GM19324 (cell line): ENCODE measurements at regions not wholly inside any gene's neighbourhood (a gene's known extent, or its start where the extent isn't known, plus 50 kb on each side); places are given as distances from the start of the nearest gene placed in this dataset.
"Not testable (repeated sequence)": the region's sequence is repeated elsewhere in the genome, so short reads cannot be mapped to it uniquely, and the experiment has no call there.

ENCODE experiments used
- ATAC-seq: cut with Tn5 transposase; IDR thresholded peaks from one replicate; pipeline ENCODE4 v1.9.1; 2021; ENCODE audit warnings: mild to moderate bottlenecking, moderate library complexity; ENCODE audit not compliant: unreplicated experiment, low FRiP score

DNA sequence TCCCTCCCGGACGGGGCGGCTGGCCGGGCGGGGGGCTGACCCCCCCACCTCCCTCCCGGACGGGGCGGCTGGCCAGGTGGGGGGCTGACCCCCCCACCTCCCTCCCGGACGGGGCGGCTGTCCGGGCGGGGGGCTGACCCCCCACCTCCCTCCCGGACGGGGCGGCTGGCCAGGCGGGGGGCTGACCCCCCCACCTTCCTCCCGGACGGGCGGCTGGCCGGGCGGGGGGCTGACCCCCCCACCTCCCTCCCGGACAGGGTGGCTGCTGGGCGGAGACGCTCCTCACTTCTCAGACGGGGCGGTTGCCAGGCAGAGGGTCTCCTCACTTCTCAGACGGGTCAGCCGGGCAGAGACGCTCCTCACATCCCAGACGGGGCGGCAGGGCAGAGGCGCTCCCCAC, 168.5 kb upstream of the SPRED2 start:
- not testable (repeated sequence) for ATAC-seq

DNA sequence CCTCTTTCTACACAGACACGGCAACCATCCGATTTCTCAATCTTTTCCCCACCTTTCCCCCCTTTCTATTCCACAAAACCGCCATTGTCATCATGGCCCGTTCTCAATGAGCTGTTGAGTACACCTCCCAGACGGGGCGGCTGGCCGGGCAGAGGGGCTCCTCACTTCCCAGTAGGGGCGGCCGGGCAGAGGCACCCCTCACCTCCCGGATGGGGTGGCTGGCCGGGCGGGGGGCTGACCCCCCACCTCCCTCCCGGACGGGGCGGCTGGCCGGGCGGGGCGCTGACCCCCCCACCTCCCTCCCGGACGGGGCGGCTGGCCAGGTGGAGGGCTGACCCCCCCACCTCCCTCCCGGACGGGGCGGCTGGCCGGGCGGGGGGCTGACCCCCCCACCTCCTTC, 168.0 kb upstream of the SPRED2 start:
- ATAC-seq: not testable (repeated sequence)

DNA sequence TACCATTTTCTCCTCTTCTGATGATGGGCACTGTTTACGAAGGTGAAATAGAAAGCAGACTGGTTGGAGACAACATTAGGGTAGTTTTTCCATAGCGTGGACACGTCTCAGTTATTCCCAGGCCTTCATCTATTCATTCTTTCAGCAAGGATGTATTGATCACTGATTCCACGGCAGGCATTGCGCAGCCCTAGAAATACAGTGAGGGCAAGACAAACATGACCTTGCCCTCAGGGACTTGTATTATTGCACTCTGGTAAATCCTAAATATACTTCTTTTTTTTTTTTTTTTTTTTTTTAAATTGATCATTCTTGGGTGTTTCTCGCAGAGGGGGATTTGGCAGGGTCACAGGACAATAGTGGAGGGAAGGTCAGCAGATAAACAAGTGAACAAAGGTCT, 167.3 kb upstream of the SPRED2 start:
- ATAC-seq: no peak

DNA sequence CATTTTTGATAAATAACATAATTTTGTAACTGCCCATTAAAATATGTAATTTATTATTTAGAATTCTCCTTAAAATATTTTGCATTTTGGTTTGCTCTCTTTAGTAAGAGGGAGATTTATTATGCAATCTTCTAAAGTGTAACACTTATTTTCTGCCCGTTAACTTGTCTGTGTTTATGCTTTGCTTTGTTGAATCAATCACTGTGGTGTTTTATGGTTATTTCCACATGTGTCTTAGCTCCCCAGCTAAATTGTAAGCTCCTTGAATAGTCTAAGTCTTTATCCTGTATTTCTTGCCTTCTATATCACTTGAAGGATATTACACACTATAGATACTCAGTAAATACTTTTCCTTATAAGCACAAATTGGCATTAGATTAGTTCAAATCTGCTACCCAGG, 166.6 kb upstream of the SPRED2 start:
- no peak for ATAC-seq

DNA sequence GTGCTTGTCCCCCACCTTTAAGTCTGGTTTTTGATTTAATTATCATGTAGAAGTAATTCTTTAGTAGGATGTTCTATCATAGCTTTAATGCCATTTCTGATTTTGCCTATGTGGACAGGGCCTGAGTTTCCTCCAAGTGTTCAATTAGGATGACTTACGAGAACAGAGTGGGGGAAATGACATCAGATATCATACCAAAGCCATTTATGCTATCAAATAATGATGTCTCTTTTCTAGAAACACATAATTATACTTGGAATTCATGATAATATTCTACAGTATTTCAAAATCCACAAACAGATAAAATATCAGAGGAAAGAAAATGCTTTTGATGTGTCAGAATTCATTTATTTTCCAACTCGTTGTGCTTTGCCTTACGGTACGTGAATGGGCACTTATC, 165.9 kb upstream of the SPRED2 start:
- ATAC-seq: no peak

DNA sequence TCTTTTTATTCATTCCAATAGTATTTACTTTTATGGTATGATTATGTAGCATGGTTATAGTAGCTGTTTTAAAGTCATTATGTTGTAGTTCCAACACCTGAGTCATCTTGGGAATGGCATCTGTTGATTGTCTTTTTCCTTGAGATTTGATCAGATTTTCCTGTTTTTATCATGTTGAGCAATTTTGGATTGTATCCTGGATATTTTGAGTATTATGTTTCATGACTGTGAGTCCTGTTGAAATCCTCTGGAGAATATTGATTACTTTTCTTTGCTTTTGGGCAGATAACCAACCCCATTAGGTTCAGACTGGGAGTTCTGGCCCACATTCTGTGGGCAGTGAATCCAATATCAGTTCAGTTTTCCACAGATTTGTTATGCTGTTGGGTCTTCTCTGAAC, 163.2 kb upstream of the SPRED2 start:
- no peak for ATAC-seq

DNA sequence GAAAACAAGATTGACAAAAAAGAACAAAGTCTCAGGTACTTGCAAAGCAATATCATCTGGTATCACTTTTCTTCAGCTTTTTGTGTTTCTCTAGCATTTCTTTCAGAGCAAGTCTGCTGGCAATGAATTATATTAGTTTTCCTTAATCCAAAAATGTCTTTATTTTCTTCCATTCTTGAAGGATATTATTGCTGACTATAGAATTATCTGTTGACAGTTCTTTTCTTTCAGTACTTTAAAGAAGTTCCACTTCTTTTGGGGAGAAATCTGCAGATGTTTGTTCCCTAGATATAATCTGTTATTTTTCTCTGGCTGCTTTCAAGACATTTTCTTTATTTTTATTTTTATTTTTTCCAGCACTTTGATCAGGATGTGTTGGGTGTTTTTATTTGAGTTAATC, 161.8 kb upstream of the SPRED2 start:
- ATAC-seq: no peak

DNA sequence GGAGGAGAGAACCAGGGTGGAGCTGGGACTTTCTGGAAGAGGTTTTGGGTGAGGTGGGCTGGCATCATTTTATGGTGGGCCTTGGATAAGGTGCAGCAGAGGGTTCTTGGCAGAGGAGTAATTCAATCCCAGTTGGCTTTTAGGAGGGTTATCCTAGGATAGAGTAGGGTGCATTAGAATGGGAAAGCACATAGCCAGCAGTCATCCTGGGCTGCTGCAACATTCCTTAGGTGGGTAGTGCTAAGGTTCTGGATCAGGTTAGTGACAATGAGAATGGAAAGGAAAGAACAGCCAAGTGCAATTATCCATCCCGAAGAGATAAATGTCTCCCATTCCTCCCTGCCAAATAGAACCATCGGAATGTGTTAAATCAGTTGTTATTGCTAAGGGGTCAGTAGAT, 157.3 kb upstream of the SPRED2 start:
- ATAC-seq: no peak

DNA sequence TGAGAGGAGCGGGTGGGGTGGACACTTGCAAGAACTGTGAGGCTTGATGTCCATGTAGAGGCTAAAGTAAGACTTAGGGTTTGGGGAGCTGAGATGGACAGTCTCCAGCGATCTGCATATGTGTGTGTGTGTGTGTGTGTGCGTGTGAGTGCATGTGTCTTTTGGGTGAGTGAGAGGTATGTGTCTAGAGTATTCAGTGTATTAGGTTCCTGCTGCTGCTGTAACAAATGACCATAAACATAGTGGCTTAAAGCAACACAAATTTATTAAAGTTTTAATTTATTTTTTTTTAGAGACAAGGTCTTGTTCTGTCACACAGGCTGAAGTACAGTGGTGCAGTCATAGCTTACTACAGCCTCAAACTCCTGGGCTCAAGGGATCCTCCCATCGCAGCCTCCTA, 155.4 kb upstream of the SPRED2 start:
- ATAC-seq: no peak

DNA sequence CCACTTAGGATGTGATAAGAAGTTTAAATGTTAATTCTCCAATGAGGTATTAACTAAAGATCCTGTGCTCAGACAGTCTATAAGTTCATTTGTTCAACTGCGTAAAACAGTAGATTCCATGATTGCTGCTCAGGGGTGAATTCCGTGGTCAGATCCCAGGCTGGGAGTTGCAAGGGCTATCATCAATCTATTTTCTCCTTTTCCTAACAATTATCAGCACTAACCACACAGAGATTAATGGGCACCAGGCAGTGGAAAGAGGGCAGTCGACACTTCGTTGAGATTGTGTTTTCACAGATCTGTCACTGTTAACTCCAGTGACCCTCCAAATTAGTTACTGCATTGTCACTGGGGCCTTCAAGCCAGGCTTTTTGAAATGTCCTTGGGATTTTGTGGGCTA, 154.1 kb upstream of the SPRED2 start:
- no peak for ATAC-seq

DNA sequence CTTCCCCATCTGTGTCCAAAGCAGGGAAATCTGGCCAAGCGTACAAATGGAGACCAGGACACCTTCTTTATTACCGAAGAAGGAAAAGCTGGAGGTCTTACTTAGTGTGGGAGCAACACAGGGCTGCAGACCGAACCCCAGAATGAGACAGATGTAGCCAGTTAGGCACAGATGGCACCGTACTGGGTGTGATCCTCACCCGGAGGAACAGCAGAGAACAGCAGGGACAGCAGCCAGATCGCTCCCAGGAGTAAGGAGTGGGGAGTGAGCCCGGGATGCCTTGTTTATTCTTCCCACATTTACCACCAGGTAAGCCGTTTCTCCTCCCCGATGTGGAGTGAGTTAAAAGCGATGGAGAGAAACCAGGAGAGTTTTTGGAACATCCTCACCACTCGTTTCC, 150.7 kb upstream of the SPRED2 start:
- no peak for ATAC-seq

DNA sequence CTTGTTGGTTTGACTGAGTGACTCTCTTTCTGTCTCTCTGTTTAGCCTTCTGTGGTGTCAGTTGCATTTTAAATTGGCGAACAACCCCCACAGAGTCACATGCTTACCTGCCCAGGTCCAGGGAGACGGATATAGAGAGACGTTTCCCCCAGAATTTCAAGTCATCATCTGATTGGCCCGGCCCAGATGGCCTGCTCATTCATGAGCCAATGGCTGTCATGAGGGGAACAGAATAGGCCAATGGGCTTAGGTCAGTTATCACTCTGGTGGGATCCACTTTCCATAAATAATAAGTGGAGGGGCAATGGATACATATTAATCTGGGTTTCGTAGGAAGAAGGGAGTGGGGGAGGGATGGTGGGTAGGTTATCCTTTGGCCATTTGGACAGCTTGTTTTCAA, 150.0 kb upstream of the SPRED2 start:
- no peak for ATAC-seq

DNA sequence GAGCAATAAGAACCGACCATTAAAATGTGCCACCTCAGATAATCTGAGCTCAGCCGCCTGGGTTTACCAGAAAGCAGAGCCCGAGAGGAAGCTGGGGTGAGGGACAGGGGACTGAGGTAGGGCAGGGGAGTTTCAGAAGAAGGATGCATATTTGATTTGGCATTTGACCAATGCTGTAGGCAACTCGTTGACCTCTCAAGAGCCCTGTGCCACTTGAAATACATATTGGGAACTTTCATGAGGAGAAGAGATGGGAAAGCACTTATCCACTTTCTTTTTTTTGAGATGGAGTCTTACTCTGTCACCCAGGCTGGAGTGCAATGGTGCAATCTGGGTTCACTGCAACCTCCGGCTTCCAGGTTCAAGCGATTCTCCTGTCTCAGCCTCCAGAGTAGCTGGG, 148.4 kb upstream of the SPRED2 start:
- no peak for ATAC-seq

DNA sequence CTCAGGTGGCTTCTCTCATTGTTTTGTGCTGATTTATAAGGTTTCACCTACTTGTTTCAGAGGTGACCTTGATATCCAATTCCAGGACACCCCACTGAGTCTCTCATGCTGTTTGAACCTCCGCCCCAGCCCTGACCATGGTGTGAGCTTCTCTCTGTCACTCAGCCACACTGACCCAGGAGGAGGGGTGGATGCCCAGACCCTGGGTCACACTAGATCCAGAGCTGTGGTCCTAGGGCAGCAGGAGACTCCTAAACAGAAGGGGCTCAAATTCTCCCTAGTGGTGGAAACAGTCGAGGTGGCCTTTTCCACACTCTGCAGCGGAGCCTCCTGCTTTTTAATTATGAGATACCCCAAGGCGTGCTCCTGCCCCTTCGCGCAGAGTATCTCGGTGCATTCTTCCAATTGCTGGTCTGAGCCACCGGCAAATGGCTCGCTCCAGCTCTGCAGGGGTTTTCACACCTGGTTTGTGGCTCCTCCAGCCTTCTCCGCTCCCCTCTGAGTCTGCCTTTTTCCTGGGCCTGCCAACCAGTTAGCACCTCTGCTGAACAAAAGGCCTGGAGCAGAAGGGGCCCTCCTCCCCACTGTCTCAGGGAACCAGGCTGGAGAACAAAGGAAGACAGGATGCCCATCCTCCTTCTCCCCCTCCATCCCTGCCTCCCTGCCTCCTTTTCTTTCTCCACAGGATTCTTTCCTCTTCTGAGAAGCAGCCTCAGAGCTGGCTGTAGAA, 147.3 kb upstream of the SPRED2 start:
- no peak for ATAC-seq

DNA sequence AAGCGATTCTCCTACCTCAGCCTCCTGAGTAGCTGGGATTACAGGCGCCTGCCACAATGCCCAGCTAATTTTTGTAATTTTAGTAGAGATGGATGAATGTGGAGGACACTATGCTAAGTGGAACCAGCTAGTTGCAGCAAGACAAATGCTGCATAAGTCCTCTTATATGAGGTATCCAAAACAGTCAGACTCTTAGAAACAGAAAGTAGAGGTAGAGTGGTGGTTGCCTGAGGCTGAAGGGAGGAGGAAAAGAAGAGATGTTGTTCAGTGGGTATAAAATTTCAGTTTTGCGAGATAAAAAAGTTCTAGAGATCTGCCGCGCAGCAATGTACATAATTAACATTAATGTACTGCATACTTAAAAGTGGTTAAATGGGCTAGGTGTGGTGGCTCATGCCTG, 145.3 kb upstream of the SPRED2 start:
- ATAC-seq: no peak

DNA sequence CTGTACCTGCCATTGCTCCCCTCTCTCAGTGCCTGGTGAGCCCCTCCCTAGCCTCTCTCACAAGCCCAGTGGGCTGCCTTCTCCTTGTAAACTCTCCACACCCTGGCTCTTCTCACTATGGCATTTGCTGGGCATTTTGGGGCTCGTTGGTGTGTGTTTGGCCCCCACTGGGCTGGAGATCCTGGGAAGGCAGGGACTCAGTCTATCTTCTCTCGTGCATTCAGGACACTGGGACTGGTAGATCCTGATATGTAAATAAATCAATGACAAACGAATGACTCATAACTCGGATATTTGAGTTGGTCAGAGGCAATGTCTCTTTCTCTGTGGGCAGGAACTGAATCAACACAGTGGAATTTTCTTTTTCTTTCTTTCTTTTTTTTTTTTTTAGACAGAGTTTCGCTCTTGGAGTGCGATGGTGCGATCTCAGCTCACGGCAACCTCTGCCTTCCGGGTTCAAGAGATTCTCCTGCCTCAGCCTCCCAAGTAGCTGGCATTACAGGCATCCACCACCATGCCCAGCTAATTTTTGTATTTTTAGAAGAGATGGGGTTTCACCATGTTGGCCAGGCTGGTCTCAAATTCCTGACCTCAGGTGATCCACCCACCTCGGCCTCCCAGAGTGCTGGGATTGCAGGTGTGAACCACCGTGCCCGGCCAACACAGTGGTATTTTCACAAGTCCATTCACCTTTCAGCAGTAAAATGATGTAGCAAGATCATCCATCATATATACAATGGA, 144.6 kb upstream of the SPRED2 start:
- no peak for ATAC-seq

DNA sequence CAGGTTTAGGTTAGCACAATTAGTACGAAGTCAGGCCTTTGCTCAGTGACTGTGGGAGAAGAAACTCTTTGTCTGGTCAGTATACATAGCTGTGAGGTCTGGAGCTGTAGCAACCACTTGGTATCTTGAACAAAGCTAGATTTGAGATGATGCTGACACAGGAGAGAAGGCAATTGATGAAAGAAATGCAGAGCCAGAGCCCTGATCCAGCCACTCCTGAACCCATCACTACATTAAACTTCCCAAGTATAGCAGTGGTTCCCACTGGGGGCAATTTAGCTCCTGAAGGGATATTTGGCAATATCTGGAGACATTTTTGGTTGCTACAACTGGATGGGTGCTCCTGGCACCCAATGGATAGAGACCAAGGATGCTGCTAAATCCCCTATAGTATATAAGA, 143.9 kb upstream of the SPRED2 start:
- no peak for ATAC-seq

DNA sequence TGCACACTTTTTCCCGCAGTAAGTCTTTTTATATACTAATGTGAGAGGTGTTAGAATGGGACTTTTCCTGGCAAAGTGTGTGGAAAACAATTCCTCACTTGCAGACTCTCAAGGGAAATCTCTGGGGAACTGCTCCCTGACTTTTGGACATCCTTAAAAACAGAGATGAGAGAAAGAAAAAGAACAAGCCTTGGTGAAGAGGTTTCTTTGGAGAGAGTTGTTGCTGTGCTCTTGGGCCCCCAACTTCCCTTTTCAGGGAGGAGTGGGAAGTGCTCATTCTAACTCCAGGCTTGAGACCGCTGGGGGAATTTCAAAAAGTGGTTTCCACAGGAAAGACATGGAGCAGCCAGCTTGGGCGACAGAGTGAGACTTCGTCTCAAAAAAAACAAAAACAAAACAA, 142.6 kb upstream of the SPRED2 start:
- ATAC-seq: no peak

DNA sequence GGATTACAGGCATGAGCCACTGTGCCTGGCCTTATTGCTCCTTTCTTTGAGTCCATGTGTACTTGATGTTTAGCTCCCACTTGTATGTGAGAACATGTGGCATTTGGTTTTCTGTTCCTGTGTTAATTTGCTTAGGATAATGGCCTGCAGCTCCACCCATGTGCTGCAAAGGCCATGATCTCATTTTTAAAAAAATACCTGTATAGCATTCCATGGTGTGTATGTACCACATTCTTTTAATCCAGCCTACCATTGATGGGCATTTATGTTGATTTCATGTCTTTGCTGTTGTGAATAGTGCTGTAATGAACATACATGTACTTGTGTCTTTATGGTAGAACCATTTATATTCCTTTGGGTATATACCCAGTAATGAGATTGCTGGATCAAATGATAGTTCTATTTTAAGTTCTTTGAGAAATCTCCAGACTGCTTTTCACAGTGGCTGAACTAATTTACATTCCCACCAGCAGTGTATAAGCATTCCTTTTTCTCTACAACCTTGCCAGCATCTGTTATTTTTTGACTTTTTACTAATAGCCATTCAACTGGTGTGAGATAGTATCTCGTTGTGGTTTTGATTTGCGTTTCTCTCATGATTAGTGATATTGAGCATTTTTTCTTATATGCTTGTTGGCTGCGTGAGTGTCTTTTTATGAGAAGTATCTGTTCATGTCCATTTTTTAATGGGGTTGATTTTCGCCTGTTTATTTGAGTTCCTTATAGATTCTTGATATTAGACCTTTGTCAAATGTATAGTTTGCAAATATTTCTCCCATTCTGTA, 136.4 kb upstream of the SPRED2 start:
- ATAC-seq: not testable (repeated sequence)

DNA sequence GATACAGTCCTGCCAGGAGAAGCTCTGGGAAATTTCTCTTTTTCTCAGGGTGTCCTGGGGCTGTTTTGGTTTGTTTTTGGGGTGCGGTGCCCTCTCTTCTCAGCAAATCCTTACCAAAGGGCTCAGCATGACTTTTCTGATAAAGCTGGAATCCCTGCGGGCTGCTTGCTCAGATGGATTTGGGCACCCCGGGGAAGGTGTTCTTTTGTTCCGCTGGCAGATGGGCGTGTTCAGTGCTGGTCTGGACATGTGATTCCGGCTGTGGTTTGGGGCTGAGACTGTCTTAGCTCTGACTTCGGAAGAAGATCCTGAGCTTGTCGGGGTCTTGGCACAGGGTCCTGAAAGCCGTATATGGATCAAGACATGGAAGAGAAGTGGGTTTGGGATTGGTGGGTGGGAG, 134.2 kb upstream of the SPRED2 start:
- no peak for ATAC-seq

DNA sequence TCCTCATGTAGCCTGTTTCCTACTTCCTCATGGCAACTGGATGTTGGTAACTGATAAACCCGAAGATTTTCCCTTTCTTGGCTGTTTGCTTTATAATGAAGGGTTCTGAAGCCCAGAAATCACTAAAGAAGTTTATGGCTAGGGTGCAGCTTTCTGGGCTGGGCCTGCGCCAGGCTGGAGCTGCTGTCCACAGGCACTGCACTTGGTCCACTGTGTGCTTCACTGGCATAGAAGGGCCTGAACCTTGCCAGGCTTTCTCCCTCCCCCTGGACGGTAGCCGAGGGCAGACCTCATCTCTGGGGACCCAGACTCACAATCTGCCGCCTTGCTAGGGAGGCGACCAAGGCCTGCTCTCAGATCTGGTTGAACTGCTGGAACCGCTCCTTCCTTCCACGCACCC, 133.3 kb upstream of the SPRED2 start:
- no peak for ATAC-seq

DNA sequence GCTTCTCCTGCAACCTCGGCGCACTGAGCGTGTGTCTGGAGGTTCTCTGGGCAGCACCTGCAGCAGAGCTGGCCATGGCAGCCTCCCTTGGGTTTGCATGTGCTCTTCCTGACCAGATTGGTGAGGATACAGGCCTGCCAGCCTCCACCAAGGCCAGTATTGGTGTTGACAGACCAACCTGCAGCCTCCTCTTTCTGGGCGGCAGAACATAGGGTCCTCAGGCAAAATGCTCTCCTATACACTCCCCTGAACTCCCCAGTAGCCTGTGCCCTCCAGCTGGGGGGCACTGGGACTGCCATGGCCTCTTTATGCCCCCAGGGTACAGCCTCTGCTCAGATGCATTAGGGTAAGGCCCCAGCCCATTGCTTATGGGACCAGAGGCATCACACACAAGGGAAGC, 131.9 kb upstream of the SPRED2 start:
- no peak for ATAC-seq
